ENCODE measurements at regions not wholly inside any gene's neighbourhood (a gene's known extent, or its start where the extent isn't known, plus 50 kb on each side); places are given as distances from the start of the nearest gene placed in this dataset.
"Not testable (repeated sequence)": the region's sequence is repeated elsewhere in the genome, so short reads cannot be mapped to it uniquely, and the experiment has no call there.

- H3K9me3 ChIP-seq, result peaks cover 0 to 3% (median 0%) of the 10 kb centered on the region in 4 donors
- ATAC-seq (ENCODE audit: low FRiP score in 2 of 2), result no peak
Observed at GRCh38 chr13:85551012-85551411, 248.2 kb downstream of the SLITRK6 start.

GRCh38 chr13:85549819-85550218 lies 249.4 kb downstream of the SLITRK6 start:
- H3K36me3 ChIP-seq, result no peaks in the 10 kb centered on the region
- H3K9me3 ChIP-seq, result peaks cover 0 to 3% (median 0%) of the 10 kb centered on the region in 4 donors
- H3K27me3 ChIP-seq, result no peaks in the 10 kb centered on the region
- WGBS, 2 donors, result 68 to 71% methylated on average over 2 of the region's 2 CpGs
- DNase-seq, result no peak
- H3K4me1 ChIP-seq, result no peaks in the 10 kb centered on the region
- TF ChIP-seq, protein P1, sequence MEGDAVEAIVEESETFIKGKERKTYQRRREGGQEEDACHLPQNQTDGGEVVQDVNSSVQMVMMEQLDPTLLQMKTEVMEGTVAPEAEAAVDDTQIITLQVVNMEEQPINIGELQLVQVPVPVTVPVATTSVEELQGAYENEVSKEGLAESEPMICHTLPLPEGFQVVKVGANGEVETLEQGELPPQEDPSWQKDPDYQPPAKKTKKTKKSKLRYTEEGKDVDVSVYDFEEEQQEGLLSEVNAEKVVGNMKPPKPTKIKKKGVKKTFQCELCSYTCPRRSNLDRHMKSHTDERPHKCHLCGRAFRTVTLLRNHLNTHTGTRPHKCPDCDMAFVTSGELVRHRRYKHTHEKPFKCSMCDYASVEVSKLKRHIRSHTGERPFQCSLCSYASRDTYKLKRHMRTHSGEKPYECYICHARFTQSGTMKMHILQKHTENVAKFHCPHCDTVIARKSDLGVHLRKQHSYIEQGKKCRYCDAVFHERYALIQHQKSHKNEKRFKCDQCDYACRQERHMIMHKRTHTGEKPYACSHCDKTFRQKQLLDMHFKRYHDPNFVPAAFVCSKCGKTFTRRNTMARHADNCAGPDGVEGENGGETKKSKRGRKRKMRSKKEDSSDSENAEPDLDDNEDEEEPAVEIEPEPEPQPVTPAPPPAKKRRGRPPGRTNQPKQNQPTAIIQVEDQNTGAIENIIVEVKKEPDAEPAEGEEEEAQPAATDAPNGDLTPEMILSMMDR (IDR thresholded peaks at IDR 0.05), result no peak
- TF ChIP-seq POLR2AphosphoS5 (IDR thresholded peaks at IDR 0.05) (no peak), POLR2A (IDR thresholded peaks at IDR 0.05) (no peak), EP300 (IDR thresholded peaks at IDR 0.05) (no peak)
- H3K4me3 ChIP-seq, result no peak overlapping the region
- H3K27ac ChIP-seq, result no peak overlapping the region
- no peak for ATAC-seq (ENCODE audit: low FRiP score in 2 of 2)

More at GRCh38 chr13:85551012-85551411, 248.2 kb downstream of the SLITRK6 start:
- TF ChIP-seq POLR2A (IDR thresholded peaks at IDR 0.05) (no peak), POLR2AphosphoS5 (IDR thresholded peaks at IDR 0.05) (no peak), EP300 (IDR thresholded peaks at IDR 0.05) (no peak)
- TF ChIP-seq, protein P1 (IDR thresholded peaks at IDR 0.05), result no peak
- no peaks in the 10 kb centered on the region for H3K4me1 ChIP-seq
- H3K4me3 ChIP-seq, result no peak overlapping the region
- no peak overlapping the region for H3K27ac ChIP-seq
- no peaks in the 10 kb centered on the region for H3K36me3 ChIP-seq
- no peaks in the 10 kb centered on the region for H3K27me3 ChIP-seq
- WGBS, 2 donors, result 96 to 100% methylated on average over 1 of the region's 1 CpG
- DNase-seq, result no peak

GRCh38 chr13:85548845-85549244 lies 250.4 kb downstream of the SLITRK6 start:
- H3K36me3 ChIP-seq; H3K4me1 ChIP-seq; ATAC-seq (ENCODE audit: low FRiP score in 2 of 2); H3K27ac ChIP-seq; H3K9me3 ChIP-seq; H3K27me3 ChIP-seq; H3K4me3 ChIP-seq; DNase-seq: not testable (repeated sequence)

DNA sequence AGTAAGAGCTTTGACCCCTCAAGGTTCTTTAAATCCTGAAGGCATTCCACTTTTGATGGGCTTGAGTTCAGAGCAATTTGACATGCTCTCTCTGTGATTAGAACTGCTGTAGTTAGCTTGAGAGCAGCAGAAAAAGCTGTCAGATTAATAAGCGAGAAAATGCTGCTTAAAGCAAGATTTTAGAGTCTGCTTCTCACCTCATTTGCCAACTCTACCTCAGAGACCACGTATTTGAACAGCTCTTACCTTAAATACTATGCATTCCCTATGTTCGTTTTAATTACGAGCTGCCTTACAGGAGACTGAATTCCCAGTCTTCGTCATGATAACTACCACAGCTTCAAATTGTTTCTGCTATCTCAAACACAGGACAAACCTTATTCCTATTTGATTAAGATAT lies 253.4 kb downstream of the SLITRK6 start:
- Histone ChIP-seq H3K9me3 (peaks cover 0 to 3% (median 0%) of the 10 kb centered on the region in 4 donors), H3K4me1 (no peaks in the 10 kb centered on the region), H3K36me3 (no peaks in the 10 kb centered on the region), H3K4me3 (no peak overlapping the region), H3K27me3 (no peaks in the 10 kb centered on the region), H3K27ac (no peak overlapping the region)
- no peak for ATAC-seq (ENCODE audit: low FRiP score in 2 of 2)
- no peak for TF ChIP-seq EP300 (IDR thresholded peaks at IDR 0.05)
- TF ChIP-seq, protein P1 (IDR thresholded peaks at IDR 0.05), result no peak
- TF ChIP-seq POLR2A (IDR thresholded peaks at IDR 0.05), result no peak
- TF ChIP-seq POLR2AphosphoS5 (IDR thresholded peaks at IDR 0.05), result no peak
- 78 to 81% methylated on average over 5 of the region's 5 CpGs for WGBS, 2 donors
- DNase-seq, result no peak

- no peak for TF ChIP-seq EP300 (IDR thresholded peaks at IDR 0.05)
- no peak for TF ChIP-seq POLR2AphosphoS5 (IDR thresholded peaks at IDR 0.05)
- TF ChIP-seq, protein P1 (IDR thresholded peaks at IDR 0.05), result no peak
- no peak for TF ChIP-seq POLR2A (IDR thresholded peaks at IDR 0.05)
- no peak for DNase-seq
- Histone ChIP-seq H3K27ac (no peak overlapping the region), H3K4me3 (no peak overlapping the region), H3K27me3 (no peaks in the 10 kb centered on the region), H3K9me3 (peaks cover 0 to 1% (median 0%) of the 10 kb centered on the region in 4 donors), H3K4me1 (no peaks in the 10 kb centered on the region), H3K36me3 (no peaks in the 10 kb centered on the region)
- 82 to 94% methylated on average over 1 of the region's 1 CpG for WGBS, 2 donors
- ATAC-seq (ENCODE audit: low FRiP score in 2 of 2), result no peak
Observed at GRCh38 chr13:85544756-85545155, 254.5 kb downstream of the SLITRK6 start.

Data from upper lobe of left lung (tissue), 6 donors.